Keratinocyte (primary cell): ENCODE measurements at regions not wholly inside any gene's neighbourhood (a gene's known extent, or its start where the extent isn't known, plus 50 kb on each side); places are given as distances from the start of the nearest gene placed in this dataset.

Experiments used
- DNase-seq: peaks from one replicate; pipeline ENCODE4 v3.0.0-alpha.2; 2011; ENCODE audit warnings: low read depth, missing footprints, low spot score
- FAIRE-seq: peaks from 2 replicates; lab custom pipeline; 2011; peaks lifted over from hg19 to GRCh38; lab: Jason Lieb, UNC
- H2AFZ ChIP-seq: 2 replicates; pipeline ENCODE4 v1.6.0; 2012; ENCODE audit warnings: low read length, control low read depth, inconsistent platforms; ENCODE audit not compliant: control insufficient read depth
- H3K27ac ChIP-seq: 2 replicates; pipeline ENCODE4 v1.5.1; 2011; ENCODE audit warnings: low read length; ENCODE audit not compliant: control insufficient read depth, insufficient read depth
- H3K27me3 ChIP-seq: 3 replicates; pipeline ENCODE4 v1.6.0; 2011; ENCODE audit warnings: low read length; ENCODE audit not compliant: control insufficient read depth, insufficient read depth; ENCODE audit errors: extremely low read depth
- H3K36me3 ChIP-seq, 2 experiments: 2 replicates in 1 of 2; 3 replicates in 1 of 2; pipeline ENCODE4 v1.5.1; 2011; ENCODE audit warnings: low read length in 2 of 2, mild to moderate bottlenecking in 1 of 2; ENCODE audit not compliant: control insufficient read depth in 2 of 2, insufficient read depth in 2 of 2; ENCODE audit errors: extremely low read depth in 1 of 2
- H3K4me1 ChIP-seq: 3 replicates; pipeline ENCODE4 v1.5.1; 2011; ENCODE audit warnings: low read length; ENCODE audit not compliant: control insufficient read depth, insufficient read depth; ENCODE audit errors: extremely low read depth
- H3K4me2 ChIP-seq: 3 replicates; pipeline ENCODE4 v1.6.0; 2011; ENCODE audit warnings: low read depth, low read length; ENCODE audit not compliant: control insufficient read depth, insufficient read depth; ENCODE audit errors: extremely low read depth
- H3K4me3 ChIP-seq, 3 experiments: fragments of 200-600 bp in 1 of 3; sonication (generic) in 1 of 3; 2 replicates in 2 of 3; 3 replicates in 1 of 3; pipeline ENCODE4 v1.5.1; 2011 to 2016; ENCODE audit warnings: low read length in 3 of 3, mild to moderate bottlenecking in 3 of 3, control low read depth in 2 of 3, inconsistent platforms in 1 of 3, low read depth in 1 of 3, mixed read lengths in 1 of 3, mixed run types in 1 of 3, moderate library complexity in 1 of 3; ENCODE audit not compliant: control insufficient read depth in 2 of 3, insufficient read depth in 2 of 3; ENCODE audit errors: extremely low read depth in 1 of 3
- H3K79me2 ChIP-seq: 2 replicates; pipeline ENCODE4 v1.6.0; 2012; ENCODE audit warnings: low read length; ENCODE audit not compliant: control insufficient read depth, insufficient read depth
- H3K9ac ChIP-seq: 3 replicates; pipeline ENCODE4 v1.6.0; 2011; ENCODE audit warnings: low read length; ENCODE audit not compliant: control insufficient read depth, insufficient read depth; ENCODE audit errors: extremely low read depth
- H3K9me1 ChIP-seq: 3 replicates; pipeline ENCODE4 v1.6.0; 2011; ENCODE audit warnings: low read length; ENCODE audit not compliant: control insufficient read depth, insufficient read depth; ENCODE audit errors: extremely low read depth
- H3K9me3 ChIP-seq: 2 replicates; pipeline ENCODE4 v1.5.1; 2012; ENCODE audit warnings: low read depth, low read length; ENCODE audit not compliant: control insufficient read depth
- H4K20me1 ChIP-seq: 3 replicates; pipeline ENCODE4 v1.6.0; 2011; ENCODE audit warnings: low read length; ENCODE audit not compliant: control insufficient read depth, insufficient read depth; ENCODE audit errors: extremely low read depth
- EZH2 ChIP-seq: IDR thresholded peaks from one replicate; pipeline ENCODE4 v1.6.1; 2012; ENCODE audit warnings: inconsistent platforms, mild to moderate bottlenecking, low read length, moderate library complexity
- dilution Hi-C: fragments of 300-500 bp; cut with MboI; formaldehyde crosslinking; loops from one replicate; pipeline ENCODE4 v1.7.0; 2020; ENCODE audit warnings: low sequenced_read_pairs; ENCODE audit not compliant: extremely low pct_ligation_motif_present
- TF ChIP-seq, protein P1 (sequence below), 3 experiments: IDR thresholded peaks in 1 of 3; conservative IDR thresholded peaks in 1 of 3; optimal IDR thresholded peaks in 1 of 3; 2 replicates in 2 of 3; 3 replicates in 1 of 3; pipeline versions ENCODE3 to v1.5.1; 2011; ENCODE audit warnings: low read length in 3 of 3, mild to moderate bottlenecking in 3 of 3, moderate library complexity in 2 of 3, control low read depth in 1 of 3, inconsistent platforms in 1 of 3; ENCODE audit not compliant: insufficient read depth in 2 of 3; ENCODE audit errors: extremely low read depth in 1 of 3

DNA sequence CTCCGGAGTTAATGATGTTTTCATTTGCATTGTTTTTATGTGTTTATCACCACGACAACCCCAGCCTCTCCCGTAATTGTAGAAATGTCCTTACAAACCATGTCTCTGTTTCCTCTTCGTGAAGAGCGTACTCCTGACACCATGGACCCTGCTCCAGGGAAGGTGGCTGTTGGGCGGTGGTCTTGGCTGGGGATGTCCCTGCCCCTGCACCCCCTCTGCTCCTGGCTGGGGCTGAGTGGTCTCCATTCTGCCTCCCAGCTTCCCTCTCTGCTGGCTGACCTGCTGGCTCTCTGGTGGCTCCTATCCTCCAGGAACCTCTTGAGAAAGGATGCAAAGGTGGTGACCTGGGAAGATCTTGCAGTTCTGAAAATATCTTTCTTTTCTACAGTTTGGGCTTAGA lies 81.1 kb downstream of the ASB1 start:
- no peaks in the 10 kb centered on the region for H3K9me3 ChIP-seq
- no peak overlapping the region for H3K4me2 ChIP-seq
- H3K27me3 ChIP-seq, result peaks cover 17% of the 10 kb centered on the region
- no peak overlapping the region for H3K9ac ChIP-seq
- H2AFZ ChIP-seq, result no peak overlapping the region
- no peaks in the 10 kb centered on the region for H3K9me1 ChIP-seq
- no peak for FAIRE-seq
- no peak for DNase-seq
- dilution Hi-C loops, result no loop called here
- H3K79me2 ChIP-seq, result no peaks in the 10 kb centered on the region
- H3K4me3 ChIP-seq, result no peak overlapping the region
- no peaks in the 10 kb centered on the region for H3K4me1 ChIP-seq
- no peak for TF ChIP-seq EZH2
- H3K36me3 ChIP-seq, result no peaks in the 10 kb centered on the region
- H4K20me1 ChIP-seq, result no peaks in the 10 kb centered on the region
- no peak overlapping the region for H3K27ac ChIP-seq

DNA sequence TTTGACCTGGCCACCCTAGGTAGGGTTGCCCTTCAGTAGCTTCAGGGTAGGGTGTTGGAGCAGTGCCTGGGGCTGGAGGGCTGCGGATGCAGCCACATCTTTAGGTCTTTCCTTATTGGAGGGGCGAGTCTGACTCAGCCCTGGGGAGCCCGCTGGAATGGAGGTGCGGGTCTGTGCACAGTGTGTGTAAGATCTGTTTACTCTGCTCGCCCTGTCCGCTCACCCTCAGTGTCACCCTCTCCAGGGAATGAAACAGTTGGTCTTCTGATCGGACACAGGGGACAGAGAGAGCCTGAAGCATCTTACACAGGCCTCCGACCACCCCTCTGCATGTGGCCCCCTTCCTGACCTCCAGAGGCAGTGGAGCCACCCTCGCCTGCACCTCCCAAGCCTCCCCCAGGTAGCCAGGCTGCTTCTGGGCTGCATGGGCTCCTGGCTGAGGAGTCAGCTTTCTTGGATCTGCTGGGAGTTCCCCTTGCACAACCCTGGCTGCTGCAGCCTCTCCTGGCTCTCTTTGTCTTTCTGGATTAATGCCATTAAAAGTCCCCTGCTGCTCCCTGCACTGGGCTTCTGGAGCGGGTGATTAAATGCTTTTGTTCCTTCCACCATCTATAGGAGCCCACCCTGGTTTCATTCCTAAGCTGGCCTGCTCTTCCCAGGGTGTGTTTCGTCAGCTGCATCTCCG lies 82.6 kb downstream of the ASB1 start:
- Histone ChIP-seq H3K9me1 (no peaks in the 10 kb centered on the region), H3K4me1 (no peaks in the 10 kb centered on the region), H3K9me3 (no peaks in the 10 kb centered on the region), H2AFZ (no peak overlapping the region), H3K27ac (no peak overlapping the region), H3K4me3 (no peak overlapping the region), H4K20me1 (no peaks in the 10 kb centered on the region), H3K79me2 (no peaks in the 10 kb centered on the region), H3K4me2 (no peak overlapping the region), H3K27me3 (peaks cover 17% of the 10 kb centered on the region), H3K36me3 (no peaks in the 10 kb centered on the region), H3K9ac (no peak overlapping the region)
- DNase-seq, result no peak
- dilution Hi-C loops, result no loop called here
- no peak for FAIRE-seq
- no peak for TF ChIP-seq EZH2
- TF ChIP-seq, protein P1, sequence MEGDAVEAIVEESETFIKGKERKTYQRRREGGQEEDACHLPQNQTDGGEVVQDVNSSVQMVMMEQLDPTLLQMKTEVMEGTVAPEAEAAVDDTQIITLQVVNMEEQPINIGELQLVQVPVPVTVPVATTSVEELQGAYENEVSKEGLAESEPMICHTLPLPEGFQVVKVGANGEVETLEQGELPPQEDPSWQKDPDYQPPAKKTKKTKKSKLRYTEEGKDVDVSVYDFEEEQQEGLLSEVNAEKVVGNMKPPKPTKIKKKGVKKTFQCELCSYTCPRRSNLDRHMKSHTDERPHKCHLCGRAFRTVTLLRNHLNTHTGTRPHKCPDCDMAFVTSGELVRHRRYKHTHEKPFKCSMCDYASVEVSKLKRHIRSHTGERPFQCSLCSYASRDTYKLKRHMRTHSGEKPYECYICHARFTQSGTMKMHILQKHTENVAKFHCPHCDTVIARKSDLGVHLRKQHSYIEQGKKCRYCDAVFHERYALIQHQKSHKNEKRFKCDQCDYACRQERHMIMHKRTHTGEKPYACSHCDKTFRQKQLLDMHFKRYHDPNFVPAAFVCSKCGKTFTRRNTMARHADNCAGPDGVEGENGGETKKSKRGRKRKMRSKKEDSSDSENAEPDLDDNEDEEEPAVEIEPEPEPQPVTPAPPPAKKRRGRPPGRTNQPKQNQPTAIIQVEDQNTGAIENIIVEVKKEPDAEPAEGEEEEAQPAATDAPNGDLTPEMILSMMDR (optimal IDR thresholded peaks at IDR 0.05 in 1 of 3, IDR thresholded peaks at IDR 0.05 in 1 of 3, conservative IDR thresholded peaks at IDR 0.05 in 1 of 3; ENCODE audit: extremely low read depth in 1 of 3, insufficient read depth in 2 of 3, low read length in 3 of 3), result no peak

DNA sequence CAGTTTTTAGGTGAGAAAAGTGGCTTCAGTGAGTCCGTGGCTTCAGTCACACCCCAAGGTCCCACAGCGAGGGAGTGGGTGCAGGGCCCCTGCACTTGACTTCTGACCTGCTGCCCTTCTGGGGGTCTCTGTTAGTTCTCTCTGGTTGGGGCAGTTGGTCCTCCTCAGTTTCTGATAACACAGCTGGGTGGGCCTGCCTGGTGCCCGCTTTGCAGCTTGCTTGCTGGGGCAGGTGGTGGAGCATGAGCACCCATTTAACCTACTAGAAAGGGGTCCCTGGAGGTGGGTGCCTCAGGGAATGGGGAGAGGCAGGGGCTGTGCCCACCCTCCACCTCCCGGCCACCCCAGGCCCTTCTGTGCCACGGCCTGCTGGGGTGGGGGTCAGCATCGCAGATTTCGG lies 83.2 kb downstream of the ASB1 start:
- no peaks in the 10 kb centered on the region for H3K4me1 ChIP-seq
- dilution Hi-C loops, result no loop called here
- H2AFZ ChIP-seq, result no peak overlapping the region
- TF ChIP-seq, protein P1 (optimal IDR thresholded peaks at IDR 0.05 in 1 of 3, IDR thresholded peaks at IDR 0.05 in 1 of 3, conservative IDR thresholded peaks at IDR 0.05 in 1 of 3; ENCODE audit: extremely low read depth in 1 of 3, insufficient read depth in 2 of 3, low read length in 3 of 3), result no peak
- no peak for TF ChIP-seq EZH2
- no peaks in the 10 kb centered on the region for H3K9me3 ChIP-seq
- no peaks in the 10 kb centered on the region for H4K20me1 ChIP-seq
- H3K9me1 ChIP-seq, result no peaks in the 10 kb centered on the region
- H3K4me2 ChIP-seq, result no peak overlapping the region
- H3K4me3 ChIP-seq, result no peak overlapping the region
- no peaks in the 10 kb centered on the region for H3K79me2 ChIP-seq
- FAIRE-seq, result no peak
- H3K27me3 ChIP-seq, result peaks cover 17% of the 10 kb centered on the region
- no peak overlapping the region for H3K9ac ChIP-seq
- no peak for DNase-seq
- H3K27ac ChIP-seq, result no peak overlapping the region
- H3K36me3 ChIP-seq, result no peaks in the 10 kb centered on the region
